Adrenal gland (tissue), 5 donors: ENCODE measurements at regions not wholly inside any gene's neighbourhood (a gene's known extent, or its start where the extent isn't known, plus 50 kb on each side); places are given as distances from the start of the nearest gene placed in this dataset.

Experiments
- CTCF ChIP-seq, 6 experiments: fragments of 450-650 bp in 4 of 6; fragments of 200-600 bp in 2 of 6; sonication (generic) in 1 of 6; IDR thresholded peaks; 1 replicate in 5 of 6; 2 replicates in 1 of 6; pipeline versions ENCODE4 v1.5.1 to v1.8.0; 2016 to 2021; ENCODE audit warnings: antibody characterized with exemption in 6 of 6, mild to moderate bottlenecking in 2 of 6, moderate library complexity in 1 of 6
- POLR2A ChIP-seq, 2 donors: fragments of 450-650 bp; IDR thresholded peaks; one replicate each; pipeline ENCODE4 v1.6.1; 2017; ENCODE audit warnings: antibody characterized with exemption in 2 of 2, mild to moderate bottlenecking in 2 of 2, moderate library complexity in 1 of 2
- donor health status: DM: no; HTN: no; CAD: no.

- TF ChIP-seq CTCF (IDR thresholded peaks at IDR 0.05) (no peak), POLR2A (IDR thresholded peaks at IDR 0.05) (no peak)
Measured at GRCh38 chr7:82609746-82610145, 166.2 kb upstream of the CACNA2D1 start.
